HL-60 (cell line): ENCODE measurements at regions not wholly inside any gene's neighbourhood (a gene's known extent, or its start where the extent isn't known, plus 50 kb on each side); places are given as distances from the start of the nearest gene placed in this dataset.

ENCODE experiments used
- POLR2AphosphoS5 ChIP-seq: IDR thresholded peaks from 2 replicates; pipeline ENCODE4 v1.6.1; 2012; ENCODE audit warnings: low read depth
- TF ChIP-seq, protein P1 (sequence below): IDR thresholded peaks from one replicate; pipeline ENCODE4 v1.5.1; 2011; ENCODE audit warnings: low read length, control low read depth, inconsistent platforms; ENCODE audit not compliant: insufficient read depth
- TF ChIP-seq, protein P2 (sequence below): IDR thresholded peaks from 2 replicates; pipeline ENCODE4 v1.6.1; 2012; ENCODE audit warnings: low read depth; ENCODE audit not compliant: insufficient replicate concordance

DNA sequence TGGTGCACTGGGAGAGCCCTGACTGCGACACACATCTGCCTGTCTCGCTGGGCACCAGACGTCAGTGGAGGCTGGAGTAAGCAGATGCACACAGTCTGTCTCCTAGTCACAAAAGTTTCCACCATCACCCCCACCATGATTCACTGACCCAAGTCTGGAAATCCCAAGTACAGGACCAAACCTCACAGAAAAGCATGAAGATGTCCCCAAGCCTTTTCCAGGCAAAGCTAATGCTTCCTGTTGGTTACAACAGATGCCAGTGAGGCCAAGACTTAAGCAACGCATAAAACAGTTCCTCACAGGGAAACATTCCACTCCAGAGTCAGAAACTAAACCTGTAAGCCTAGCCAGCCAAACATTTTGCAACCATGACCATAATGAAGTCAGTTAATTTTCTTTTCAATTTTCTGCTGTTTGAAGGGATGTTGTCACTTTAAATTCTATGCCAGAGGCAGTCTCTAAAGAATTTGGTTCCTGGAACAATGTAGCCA lies 259.3 kb upstream of the SLC30A5 start:
- TF ChIP-seq, protein P1, sequence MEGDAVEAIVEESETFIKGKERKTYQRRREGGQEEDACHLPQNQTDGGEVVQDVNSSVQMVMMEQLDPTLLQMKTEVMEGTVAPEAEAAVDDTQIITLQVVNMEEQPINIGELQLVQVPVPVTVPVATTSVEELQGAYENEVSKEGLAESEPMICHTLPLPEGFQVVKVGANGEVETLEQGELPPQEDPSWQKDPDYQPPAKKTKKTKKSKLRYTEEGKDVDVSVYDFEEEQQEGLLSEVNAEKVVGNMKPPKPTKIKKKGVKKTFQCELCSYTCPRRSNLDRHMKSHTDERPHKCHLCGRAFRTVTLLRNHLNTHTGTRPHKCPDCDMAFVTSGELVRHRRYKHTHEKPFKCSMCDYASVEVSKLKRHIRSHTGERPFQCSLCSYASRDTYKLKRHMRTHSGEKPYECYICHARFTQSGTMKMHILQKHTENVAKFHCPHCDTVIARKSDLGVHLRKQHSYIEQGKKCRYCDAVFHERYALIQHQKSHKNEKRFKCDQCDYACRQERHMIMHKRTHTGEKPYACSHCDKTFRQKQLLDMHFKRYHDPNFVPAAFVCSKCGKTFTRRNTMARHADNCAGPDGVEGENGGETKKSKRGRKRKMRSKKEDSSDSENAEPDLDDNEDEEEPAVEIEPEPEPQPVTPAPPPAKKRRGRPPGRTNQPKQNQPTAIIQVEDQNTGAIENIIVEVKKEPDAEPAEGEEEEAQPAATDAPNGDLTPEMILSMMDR = no peak
- TF ChIP-seq, protein P2, sequence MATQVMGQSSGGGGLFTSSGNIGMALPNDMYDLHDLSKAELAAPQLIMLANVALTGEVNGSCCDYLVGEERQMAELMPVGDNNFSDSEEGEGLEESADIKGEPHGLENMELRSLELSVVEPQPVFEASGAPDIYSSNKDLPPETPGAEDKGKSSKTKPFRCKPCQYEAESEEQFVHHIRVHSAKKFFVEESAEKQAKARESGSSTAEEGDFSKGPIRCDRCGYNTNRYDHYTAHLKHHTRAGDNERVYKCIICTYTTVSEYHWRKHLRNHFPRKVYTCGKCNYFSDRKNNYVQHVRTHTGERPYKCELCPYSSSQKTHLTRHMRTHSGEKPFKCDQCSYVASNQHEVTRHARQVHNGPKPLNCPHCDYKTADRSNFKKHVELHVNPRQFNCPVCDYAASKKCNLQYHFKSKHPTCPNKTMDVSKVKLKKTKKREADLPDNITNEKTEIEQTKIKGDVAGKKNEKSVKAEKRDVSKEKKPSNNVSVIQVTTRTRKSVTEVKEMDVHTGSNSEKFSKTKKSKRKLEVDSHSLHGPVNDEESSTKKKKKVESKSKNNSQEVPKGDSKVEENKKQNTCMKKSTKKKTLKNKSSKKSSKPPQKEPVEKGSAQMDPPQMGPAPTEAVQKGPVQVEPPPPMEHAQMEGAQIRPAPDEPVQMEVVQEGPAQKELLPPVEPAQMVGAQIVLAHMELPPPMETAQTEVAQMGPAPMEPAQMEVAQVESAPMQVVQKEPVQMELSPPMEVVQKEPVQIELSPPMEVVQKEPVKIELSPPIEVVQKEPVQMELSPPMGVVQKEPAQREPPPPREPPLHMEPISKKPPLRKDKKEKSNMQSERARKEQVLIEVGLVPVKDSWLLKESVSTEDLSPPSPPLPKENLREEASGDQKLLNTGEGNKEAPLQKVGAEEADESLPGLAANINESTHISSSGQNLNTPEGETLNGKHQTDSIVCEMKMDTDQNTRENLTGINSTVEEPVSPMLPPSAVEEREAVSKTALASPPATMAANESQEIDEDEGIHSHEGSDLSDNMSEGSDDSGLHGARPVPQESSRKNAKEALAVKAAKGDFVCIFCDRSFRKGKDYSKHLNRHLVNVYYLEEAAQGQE = no peak
- TF ChIP-seq POLR2AphosphoS5 = no peak
